ENCODE measurements at regions not wholly inside any gene's neighbourhood (a gene's known extent, or its start where the extent isn't known, plus 50 kb on each side); places are given as distances from the start of the nearest gene placed in this dataset.

- no peak for DNase-seq
- Mint-ChIP-seq H3K36me3 (ENCODE audit: low read depth) (no peaks in the 10 kb centered on the region), H3K27me3 (no peaks in the 10 kb centered on the region), H3K4me3 (no peak overlapping the region), H3K4me1 (ENCODE audit: low read depth) (no peaks in the 10 kb centered on the region), H3K9me3 (peaks cover 15% of the 10 kb centered on the region), H3K27ac (no peak overlapping the region)
Observed at GRCh38 chr5:8907168-8907868, 638.6 kb downstream of the SEMA5A start.

- H3K4me1 Mint-ChIP-seq (ENCODE audit: low read depth) = no peaks in the 10 kb centered on the region
- no peaks in the 10 kb centered on the region for H3K36me3 Mint-ChIP-seq (ENCODE audit: low read depth)
- no peak overlapping the region for H3K27ac Mint-ChIP-seq
- H3K9me3 Mint-ChIP-seq = peaks cover 13% of the 10 kb centered on the region
- no peak overlapping the region for H3K4me3 Mint-ChIP-seq
- peak; percentile 33 for DNase-seq
- no peaks in the 10 kb centered on the region for H3K27me3 Mint-ChIP-seq
Observed at GRCh38 chr5:8908055-8908683, 637.7 kb downstream of the SEMA5A start.

GRCh38 chr5:8912106-8912505 is 633.8 kb downstream of the SEMA5A start:
- Mint-ChIP-seq H3K27me3 (no peaks in the 10 kb centered on the region), H3K4me3 (no peak overlapping the region), H3K9me3 (peaks cover 20% of the 10 kb centered on the region), H3K36me3 (ENCODE audit: low read depth) (no peaks in the 10 kb centered on the region), H3K27ac (no peak overlapping the region), H3K4me1 (ENCODE audit: low read depth) (no peaks in the 10 kb centered on the region)
- DNase-seq = no peak

- no peaks in the 10 kb centered on the region for H3K27me3 Mint-ChIP-seq
- DNase-seq = no peak
- no peak overlapping the region for H3K4me3 Mint-ChIP-seq
- H3K36me3 Mint-ChIP-seq (ENCODE audit: low read depth) = no peaks in the 10 kb centered on the region
- H3K27ac Mint-ChIP-seq = no peak overlapping the region
- H3K9me3 Mint-ChIP-seq = peaks cover 13% of the 10 kb centered on the region
- H3K4me1 Mint-ChIP-seq (ENCODE audit: low read depth) = no peaks in the 10 kb centered on the region
Observed at GRCh38 chr5:8913522-8913921, 632.4 kb downstream of the SEMA5A start.

GRCh38 chr5:8919096-8919495 is 626.8 kb downstream of the SEMA5A start:
- Mint-ChIP-seq H3K27me3 (no peaks in the 10 kb centered on the region), H3K36me3 (ENCODE audit: low read depth) (no peaks in the 10 kb centered on the region), H3K27ac (no peak overlapping the region), H3K4me1 (ENCODE audit: low read depth) (no peaks in the 10 kb centered on the region), H3K9me3 (peaks cover 8% of the 10 kb centered on the region), H3K4me3 (no peak overlapping the region)
- DNase-seq = no peak

GRCh38 chr5:8923526-8923925 is 622.3 kb downstream of the SEMA5A start:
- Mint-ChIP-seq H3K4me1 (ENCODE audit: low read depth) (no peaks in the 10 kb centered on the region), H3K27ac (no peak overlapping the region), H3K4me3 (no peak overlapping the region), H3K27me3 (no peaks in the 10 kb centered on the region), H3K9me3 (peaks cover 13% of the 10 kb centered on the region), H3K36me3 (ENCODE audit: low read depth) (no peaks in the 10 kb centered on the region)
- no peak for DNase-seq

GRCh38 chr5:8924054-8924793 is 621.7 kb downstream of the SEMA5A start:
- Mint-ChIP-seq H3K4me1 (ENCODE audit: low read depth) (no peaks in the 10 kb centered on the region), H3K27ac (no peak overlapping the region), H3K9me3 (peaks cover 20% of the 10 kb centered on the region), H3K36me3 (ENCODE audit: low read depth) (no peaks in the 10 kb centered on the region), H3K27me3 (no peaks in the 10 kb centered on the region), H3K4me3 (no peak overlapping the region)
- DNase-seq = no peak

- no peaks in the 10 kb centered on the region for H3K36me3 Mint-ChIP-seq (ENCODE audit: low read depth)
- no peak for DNase-seq
- no peak overlapping the region for H3K4me3 Mint-ChIP-seq
- H3K27ac Mint-ChIP-seq = no peak overlapping the region
- peaks cover 22% of the 10 kb centered on the region for H3K9me3 Mint-ChIP-seq
- no peaks in the 10 kb centered on the region for H3K27me3 Mint-ChIP-seq
- no peaks in the 10 kb centered on the region for H3K4me1 Mint-ChIP-seq (ENCODE audit: low read depth)
Observed at GRCh38 chr5:8930021-8930420, 615.9 kb downstream of the SEMA5A start.

- H3K4me1 Mint-ChIP-seq (ENCODE audit: low read depth) = no peaks in the 10 kb centered on the region
- DNase-seq = no peak
- H3K9me3 Mint-ChIP-seq = peaks cover 12% of the 10 kb centered on the region
- H3K4me3 Mint-ChIP-seq = no peak overlapping the region
- H3K27me3 Mint-ChIP-seq = no peaks in the 10 kb centered on the region
- H3K27ac Mint-ChIP-seq = no peak overlapping the region
- H3K36me3 Mint-ChIP-seq (ENCODE audit: low read depth) = no peaks in the 10 kb centered on the region
Observed at GRCh38 chr5:8934455-8934854, 611.4 kb downstream of the SEMA5A start.

GRCh38 chr5:8940934-8941333 is 604.9 kb downstream of the SEMA5A start:
- H3K4me1 Mint-ChIP-seq (ENCODE audit: low read depth) = no peaks in the 10 kb centered on the region
- no peak for DNase-seq
- H3K27ac Mint-ChIP-seq = no peak overlapping the region
- no peak overlapping the region for H3K4me3 Mint-ChIP-seq
- H3K27me3 Mint-ChIP-seq = no peaks in the 10 kb centered on the region
- no peaks in the 10 kb centered on the region for H3K36me3 Mint-ChIP-seq (ENCODE audit: low read depth)
- peaks cover 16% of the 10 kb centered on the region for H3K9me3 Mint-ChIP-seq

- no peak for DNase-seq
- H3K4me3 Mint-ChIP-seq = no peak overlapping the region
- H3K9me3 Mint-ChIP-seq = peaks cover 14% of the 10 kb centered on the region
- no peaks in the 10 kb centered on the region for H3K4me1 Mint-ChIP-seq (ENCODE audit: low read depth)
- no peak overlapping the region for H3K27ac Mint-ChIP-seq
- no peaks in the 10 kb centered on the region for H3K36me3 Mint-ChIP-seq (ENCODE audit: low read depth)
- H3K27me3 Mint-ChIP-seq = no peaks in the 10 kb centered on the region
Observed at GRCh38 chr5:8943301-8943700, 602.6 kb downstream of the SEMA5A start.

- Mint-ChIP-seq H3K27me3 (no peaks in the 10 kb centered on the region), H3K9me3 (peaks cover 14% of the 10 kb centered on the region), H3K36me3 (ENCODE audit: low read depth) (no peaks in the 10 kb centered on the region), H3K4me3 (no peak overlapping the region), H3K27ac (no peak overlapping the region), H3K4me1 (ENCODE audit: low read depth) (no peaks in the 10 kb centered on the region)
- DNase-seq = no peak
Observed at GRCh38 chr5:8944005-8944404, 601.9 kb downstream of the SEMA5A start.

GRCh38 chr5:8945972-8946371 is 599.9 kb downstream of the SEMA5A start:
- H3K9me3 Mint-ChIP-seq = peaks cover 10% of the 10 kb centered on the region
- no peak overlapping the region for H3K4me3 Mint-ChIP-seq
- no peaks in the 10 kb centered on the region for H3K36me3 Mint-ChIP-seq (ENCODE audit: low read depth)
- DNase-seq = no peak
- H3K27ac Mint-ChIP-seq = no peak overlapping the region
- no peaks in the 10 kb centered on the region for H3K27me3 Mint-ChIP-seq
- no peaks in the 10 kb centered on the region for H3K4me1 Mint-ChIP-seq (ENCODE audit: low read depth)

- Mint-ChIP-seq H3K27ac (no peak overlapping the region), H3K9me3 (peaks cover 6% of the 10 kb centered on the region), H3K27me3 (no peaks in the 10 kb centered on the region), H3K4me3 (no peak overlapping the region), H3K4me1 (ENCODE audit: low read depth) (no peaks in the 10 kb centered on the region), H3K36me3 (ENCODE audit: low read depth) (no peaks in the 10 kb centered on the region)
- no peak for DNase-seq
Observed at GRCh38 chr5:8949908-8950307, 596.0 kb downstream of the SEMA5A start.

- no peak overlapping the region for H3K4me3 Mint-ChIP-seq
Observed at GRCh38 chr5:8952147-8952546, 593.7 kb downstream of the SEMA5A start.

More at GRCh38 chr5:8952147-8952546, 593.7 kb downstream of the SEMA5A start:
- no peaks in the 10 kb centered on the region for H3K36me3 Mint-ChIP-seq (ENCODE audit: low read depth)
- no peak for DNase-seq
- no peaks in the 10 kb centered on the region for H3K4me1 Mint-ChIP-seq (ENCODE audit: low read depth)
- H3K9me3 Mint-ChIP-seq = peaks cover 9% of the 10 kb centered on the region
- H3K27ac Mint-ChIP-seq = no peak overlapping the region
- no peaks in the 10 kb centered on the region for H3K27me3 Mint-ChIP-seq
